Left lobe of liver (tissue), 2 donors: ENCODE measurements at regions not wholly inside any gene's neighbourhood (a gene's known extent, or its start where the extent isn't known, plus 50 kb on each side); places are given as distances from the start of the nearest gene placed in this dataset.

Experiments
- ATAC-seq: fragments of 200-7000 bp; cut with Tn5 transposase; one replicate; pipeline ENCODE4 v1.9.1; 2020; ENCODE audit warnings: mild to moderate bottlenecking, moderate library complexity
- DNase-seq: peaks from one replicate; pipeline ENCODE4 v3.0.0-alpha.2; 2020; ENCODE audit warnings: low spot score
- donor health status: DM: no; HTN: no; CAD: no; lungs with moderate emphysema.
- donor health status: DM: no; HTN: yes; CAD: no.

GRCh38 chr11:119523539-119524157 lies 100.7 kb upstream of the THY1 start:
- DNase-seq: no peak
- ATAC-seq: no peak

- no peak for ATAC-seq
- no peak for DNase-seq
Observed at GRCh38 chr11:119522609-119523008, 99.6 kb upstream of the THY1 start.

- no peak for ATAC-seq
- DNase-seq: no peak
Observed at GRCh38 chr11:119521551-119521950, 98.6 kb upstream of the THY1 start.

GRCh38 chr11:119520966-119521365 lies 98.0 kb upstream of the THY1 start:
- no peak for ATAC-seq
- DNase-seq: no peak

- DNase-seq: no peak
- no peak for ATAC-seq
Observed at GRCh38 chr11:119520400-119520799, 97.4 kb upstream of the THY1 start.

GRCh38 chr11:119519796-119520195 lies 96.8 kb upstream of the THY1 start:
- ATAC-seq (no peak), DNase-seq (no peak)

GRCh38 chr11:119518746-119519730 lies 96.1 kb upstream of the THY1 start:
- DNase-seq: no peak
- ATAC-seq: no peak

- DNase-seq: no peak
- no peak for ATAC-seq
Observed at GRCh38 chr11:119515771-119516400, 92.9 kb upstream of the THY1 start.

- DNase-seq: no peak
- ATAC-seq: no peak
Observed at GRCh38 chr11:119513806-119514170, 90.8 kb upstream of the THY1 start.

- no peak for ATAC-seq
- no peak for DNase-seq
Observed at GRCh38 chr11:119513131-119513805, 90.3 kb upstream of the THY1 start.

- DNase-seq: no peak
- no peak for ATAC-seq
Observed at GRCh38 chr11:119512369-119512768, 89.4 kb upstream of the THY1 start.

- ATAC-seq (no peak), DNase-seq (no peak)
Observed at GRCh38 chr11:119511614-119512306, 88.8 kb upstream of the THY1 start.

- DNase-seq (no peak), ATAC-seq (no peak)
Observed at GRCh38 chr11:119509969-119510401, 87.0 kb upstream of the THY1 start.

GRCh38 chr11:119509282-119509841 lies 86.4 kb upstream of the THY1 start:
- no peak for DNase-seq
- ATAC-seq: no peak

GRCh38 chr11:119506436-119506835 lies 83.5 kb upstream of the THY1 start:
- no peak for ATAC-seq

GRCh38 chr11:119505861-119506260 lies 82.9 kb upstream of the THY1 start:
- DNase-seq (no peak), ATAC-seq (no peak)

More at GRCh38 chr11:119506436-119506835, 83.5 kb upstream of the THY1 start:
- DNase-seq: no peak

- ATAC-seq: no peak
- DNase-seq: no peak
Observed at GRCh38 chr11:119505071-119505470, 82.1 kb upstream of the THY1 start.

- DNase-seq (no peak), ATAC-seq (no peak)
Observed at GRCh38 chr11:119504371-119504770, 81.4 kb upstream of the THY1 start.

- no peak for ATAC-seq
Observed at GRCh38 chr11:119501777-119502405, 78.9 kb upstream of the THY1 start.

GRCh38 chr11:119497717-119498116 lies 74.7 kb upstream of the THY1 start:
- no peak for ATAC-seq
- no peak for DNase-seq

More at GRCh38 chr11:119501777-119502405, 78.9 kb upstream of the THY1 start:
- DNase-seq: no peak
